Activated CD4-positive, alpha-beta T cell treated with anti-CD3 and anti-CD28 coated beads for 24 hours (primary cell): ENCODE measurements at regions not wholly inside any gene's neighbourhood (a gene's known extent, or its start where the extent isn't known, plus 50 kb on each side); places are given as distances from the start of the nearest gene placed in this dataset.
"Not testable (repeated sequence)": the region's sequence is repeated elsewhere in the genome, so short reads cannot be mapped to it uniquely, and the experiment has no call there.

Experiments used
- DNase-seq, 2 donors: peaks; one replicate each; pipeline ENCODE4 v3.0.0-alpha.2; 2020; ENCODE audit warnings: low read depth in 2 of 2

DNA sequence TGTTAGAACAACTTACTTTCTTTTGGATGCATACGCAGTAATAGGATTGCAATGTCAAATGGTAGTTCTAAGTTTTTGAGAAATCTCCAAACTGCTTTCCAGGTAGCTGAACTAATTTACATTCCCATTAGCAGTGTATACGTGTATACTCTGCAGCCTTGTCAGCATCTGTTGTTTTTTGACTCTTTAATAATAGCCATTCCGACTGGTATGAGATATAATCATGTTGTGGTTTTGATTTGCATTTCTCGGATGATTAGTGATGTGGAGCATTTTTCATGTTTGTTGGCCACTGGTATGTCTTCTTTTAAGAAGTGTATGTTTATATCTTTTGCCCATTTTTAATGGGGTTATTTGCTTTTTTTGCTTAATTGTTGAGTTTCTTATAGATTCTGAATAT is 76.9 kb upstream of the HNRNPA1L2 start:
- not testable (repeated sequence) for DNase-seq

DNA sequence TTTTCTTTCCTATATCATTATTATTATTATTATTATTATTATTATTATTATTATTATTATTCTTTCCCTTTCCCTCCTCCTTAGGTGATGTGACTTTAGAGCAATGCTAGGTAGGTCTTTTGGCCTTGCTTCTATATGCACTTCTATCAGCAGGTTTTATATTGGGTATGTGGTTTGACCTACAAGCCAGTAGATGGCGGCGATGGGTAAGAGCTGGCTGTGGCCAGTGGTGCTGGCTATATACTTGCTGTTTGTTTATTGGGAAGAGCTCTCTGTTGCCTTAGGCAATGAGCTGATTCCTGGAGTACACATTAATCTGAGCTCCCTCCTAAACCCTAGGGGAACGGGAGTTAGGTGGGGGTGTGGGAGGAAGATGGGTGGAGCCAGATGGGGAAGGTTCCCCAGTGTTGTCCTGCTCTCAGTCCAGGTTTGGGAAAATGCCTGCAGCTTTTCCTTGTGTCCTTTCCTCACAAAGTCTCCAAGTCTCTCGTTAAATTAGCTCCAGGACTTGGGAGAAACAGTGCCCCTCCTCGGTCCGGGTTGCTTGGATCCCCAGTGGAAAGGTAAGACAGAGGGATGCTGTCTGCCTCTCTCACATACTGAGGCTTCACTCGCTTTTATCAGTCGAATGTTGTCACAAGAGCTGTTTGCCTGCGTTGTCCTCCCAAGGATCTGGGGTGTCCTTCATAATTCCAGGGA is 72.2 kb upstream of the HNRNPA1L2 start:
- DNase-seq, result peak in 1 of 2 donors; percentile 1

DNA sequence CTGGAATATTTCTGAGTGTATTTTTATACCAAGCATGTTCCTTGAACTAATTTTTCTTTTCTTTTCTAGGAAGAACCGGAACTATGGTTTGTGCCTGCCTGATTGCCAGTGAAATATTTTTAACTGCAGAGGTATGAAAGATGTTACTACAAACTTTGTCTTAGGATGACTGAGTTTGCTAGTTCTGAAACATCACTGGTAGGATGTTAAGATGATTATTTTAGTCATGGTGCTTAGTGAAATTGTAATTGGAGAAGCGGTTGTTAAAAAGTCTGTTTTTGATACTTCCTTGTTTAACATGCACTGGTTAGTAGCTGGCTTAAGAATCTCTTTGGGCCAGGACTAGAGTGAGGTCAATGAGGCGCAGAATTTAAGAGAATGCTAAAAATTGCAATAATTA is 71.1 kb upstream of the HNRNPA1L2 start:
- DNase-seq, result not testable (repeated sequence)

GRCh38 chr13:52582962-52583361 is 59.3 kb upstream of the HNRNPA1L2 start:
- DNase-seq, result not testable (repeated sequence)
